Loucy (cell line): ENCODE measurements at regions not wholly inside any gene's neighbourhood (a gene's known extent, or its start where the extent isn't known, plus 50 kb on each side); places are given as distances from the start of the nearest gene placed in this dataset.
"Not testable (repeated sequence)": the region's sequence is repeated elsewhere in the genome, so short reads cannot be mapped to it uniquely, and the experiment has no call there.

ENCODE experiments used
- CTCF ChIP-seq: fragments of 200-600 bp; sonication (generic); conservative IDR thresholded peaks from 2 replicates; pipeline ENCODE4 v1.5.1; 2014; ENCODE audit warnings: mild to moderate bottlenecking, antibody characterized with exemption, low read length
- EZH2phosphoT487 ChIP-seq: fragments of 200-600 bp; IDR thresholded peaks from 2 replicates; pipeline ENCODE4 v1.6.1; 2018; ENCODE audit warnings: antibody characterized with exemption, mild to moderate bottlenecking, moderate library complexity, borderline replicate concordance

- not testable (repeated sequence) for TF ChIP-seq EZH2phosphoT487, CTCF
Observed at GRCh38 chr15:20441138-20441537, 100.5 kb downstream of the GOLGA6L6 start.
